ENCODE measurements at regions not wholly inside any gene's neighbourhood (a gene's known extent, or its start where the extent isn't known, plus 50 kb on each side); places are given as distances from the start of the nearest gene placed in this dataset.
A peak's percentile ranks its signal among the peaks of the same experiment; 100 is the strongest.

DNA sequence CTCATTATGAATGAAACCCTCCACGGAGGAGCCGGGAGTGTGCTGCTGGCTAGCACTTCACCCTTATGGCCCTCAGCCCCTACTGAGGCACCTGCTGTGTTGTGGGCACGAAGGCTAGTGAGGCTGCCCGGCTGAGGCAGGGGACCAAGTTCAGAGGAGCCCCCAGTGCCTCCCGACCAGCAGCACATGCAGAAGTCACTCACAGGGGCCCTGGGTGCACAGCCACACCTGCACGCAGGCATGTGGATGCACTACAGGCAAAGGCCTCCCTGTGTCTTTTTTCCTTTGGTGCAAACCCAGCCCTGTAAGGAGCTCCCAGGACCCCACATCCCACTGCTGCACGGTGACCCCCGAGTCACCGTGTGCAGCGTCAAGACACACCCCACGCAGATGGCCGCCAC lies 261.5 kb downstream of the BRD1 start:
- Mint-ChIP-seq H3K4me3 (no peak overlapping the region), H3K27ac (no peak overlapping the region), H3K9me3 (no peaks in the 10 kb centered on the region), H3K27me3 (no peaks in the 10 kb centered on the region), H3K36me3 (ENCODE audit: low read depth) (peaks cover 1% of the 10 kb centered on the region), H3K4me1 (no peaks in the 10 kb centered on the region)
- ChIA-PET POLR2A (no interaction called here), CTCF (no interaction called here)
- no peak for DNase-seq

- Mint-ChIP-seq H3K4me3 (no peak overlapping the region), H3K4me1 (no peaks in the 10 kb centered on the region), H3K27ac (no peak overlapping the region), H3K27me3 (no peaks in the 10 kb centered on the region), H3K36me3 (ENCODE audit: low read depth) (peaks cover 4% of the 10 kb centered on the region), H3K9me3 (no peaks in the 10 kb centered on the region)
- no peak for DNase-seq
- CTCF ChIA-PET = no interaction called here
- POLR2A ChIA-PET = no interaction called here
These were observed 262.2 kb downstream of the BRD1 start for GRCh38 chr22:49565516-49565855.

- ChIA-PET POLR2A (no interaction called here), CTCF (no interaction called here)
- Mint-ChIP-seq H3K36me3 (ENCODE audit: low read depth) (peaks cover 6% of the 10 kb centered on the region), H3K4me3 (no peak overlapping the region), H3K4me1 (no peaks in the 10 kb centered on the region), H3K27ac (no peak overlapping the region), H3K27me3 (no peaks in the 10 kb centered on the region), H3K9me3 (peaks cover 4% of the 10 kb centered on the region)
- DNase-seq = no peak
These were observed 262.8 kb downstream of the BRD1 start for GRCh38 chr22:49564666-49565515.

GRCh38 chr22:49564054-49564453 lies 263.6 kb downstream of the BRD1 start:
- POLR2A ChIA-PET = no interaction called here
- CTCF ChIA-PET = no interaction called here
- Mint-ChIP-seq H3K4me1 (no peaks in the 10 kb centered on the region), H3K9me3 (peaks cover 4% of the 10 kb centered on the region), H3K27ac (peak overlapping the region; percentile 25), H3K4me3 (no peak overlapping the region), H3K27me3 (no peaks in the 10 kb centered on the region), H3K36me3 (ENCODE audit: low read depth) (peaks cover 6% of the 10 kb centered on the region)
- no peak for DNase-seq

GRCh38 chr22:49562685-49563249 lies 264.9 kb downstream of the BRD1 start:
- no peaks in the 10 kb centered on the region for H3K27me3 Mint-ChIP-seq
- no peak overlapping the region for H3K4me3 Mint-ChIP-seq
- H3K27ac Mint-ChIP-seq = no peak overlapping the region
- no peaks in the 10 kb centered on the region for H3K4me1 Mint-ChIP-seq
- peaks cover 4% of the 10 kb centered on the region for H3K9me3 Mint-ChIP-seq
- POLR2A ChIA-PET = no interaction called here
- DNase-seq = no peak
- CTCF ChIA-PET = no interaction called here
- H3K36me3 Mint-ChIP-seq (ENCODE audit: low read depth) = peaks cover 10% of the 10 kb centered on the region

DNA sequence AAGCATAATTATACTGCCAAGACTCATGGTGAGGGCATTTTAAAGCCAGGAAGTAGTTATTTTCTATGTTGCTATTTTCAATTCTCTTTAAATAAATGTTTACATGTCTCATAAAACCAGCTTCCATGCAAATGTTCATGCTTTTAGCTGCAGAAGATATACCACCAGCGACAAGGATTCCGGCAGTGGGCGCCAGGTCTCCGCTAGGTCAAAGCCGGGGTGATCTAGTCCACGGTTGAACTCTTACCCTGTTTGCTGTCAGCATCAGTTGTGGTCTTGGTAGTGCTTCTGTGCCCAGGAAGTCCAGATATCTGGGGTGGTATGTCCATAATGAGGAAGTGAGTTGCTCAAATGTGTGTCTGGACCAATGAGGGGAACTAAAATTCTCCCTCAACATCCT lies 265.7 kb downstream of the BRD1 start:
- CTCF ChIA-PET = no interaction called here
- no peak overlapping the region for H3K4me3 Mint-ChIP-seq
- no peaks in the 10 kb centered on the region for H3K4me1 Mint-ChIP-seq
- DNase-seq = no peak
- no peaks in the 10 kb centered on the region for H3K27me3 Mint-ChIP-seq
- no peak overlapping the region for H3K27ac Mint-ChIP-seq
- H3K36me3 Mint-ChIP-seq (ENCODE audit: low read depth) = peaks cover 10% of the 10 kb centered on the region
- peaks cover 4% of the 10 kb centered on the region for H3K9me3 Mint-ChIP-seq
- POLR2A ChIA-PET = no interaction called here

DNA sequence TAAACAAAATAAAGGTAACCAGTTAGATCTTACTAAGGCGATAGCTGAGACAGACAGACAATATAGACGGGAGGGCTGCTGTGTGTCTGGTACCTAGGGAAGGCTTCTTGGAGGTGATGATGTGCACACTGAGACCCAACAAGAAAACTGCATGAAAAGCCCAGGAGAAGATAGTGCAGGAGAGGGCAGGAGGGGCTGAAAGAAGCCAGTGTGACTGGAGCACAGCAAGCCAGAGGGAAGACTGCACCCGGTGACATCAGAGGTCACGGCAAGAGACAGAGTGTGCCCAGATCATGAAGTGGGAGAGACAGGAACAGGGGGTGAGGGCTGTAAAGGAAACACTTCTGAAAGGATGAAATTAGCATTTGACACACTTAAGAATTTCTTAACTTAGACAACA lies 266.3 kb downstream of the BRD1 start:
- no peak overlapping the region for H3K4me3 Mint-ChIP-seq
- H3K36me3 Mint-ChIP-seq (ENCODE audit: low read depth) = peaks cover 10% of the 10 kb centered on the region
- CTCF ChIA-PET = no interaction called here
- peaks cover 4% of the 10 kb centered on the region for H3K9me3 Mint-ChIP-seq
- no peaks in the 10 kb centered on the region for H3K4me1 Mint-ChIP-seq
- no peak overlapping the region for H3K27ac Mint-ChIP-seq
- H3K27me3 Mint-ChIP-seq = no peaks in the 10 kb centered on the region
- no peak for DNase-seq
- POLR2A ChIA-PET = no interaction called here

- no peak overlapping the region for H3K27ac Mint-ChIP-seq
- no peaks in the 10 kb centered on the region for H3K27me3 Mint-ChIP-seq
- POLR2A ChIA-PET = no interaction called here
These were observed 272.1 kb downstream of the BRD1 start for GRCh38 chr22:49555526-49555925.

DNA sequence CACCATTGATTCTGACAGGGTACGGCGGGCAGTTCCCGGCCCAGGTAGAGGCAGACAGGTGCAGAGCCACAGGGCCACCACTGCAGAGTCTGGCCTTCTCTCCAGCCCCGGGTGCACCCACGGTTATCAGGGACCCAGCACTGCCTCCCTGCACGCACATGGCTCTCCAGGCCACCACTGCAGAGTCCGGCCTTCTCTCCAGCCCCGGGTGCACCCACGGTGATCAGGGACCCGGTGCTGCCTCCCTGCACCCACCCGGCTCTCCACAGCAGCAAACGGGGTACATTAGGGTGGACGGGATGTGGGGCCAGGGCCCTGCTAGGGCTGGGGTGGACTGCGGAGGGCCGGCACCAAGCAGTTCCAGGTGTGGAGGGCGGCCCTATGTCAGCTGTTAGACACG lies 272.9 kb downstream of the BRD1 start:
- Mint-ChIP-seq H3K9me3 (no peaks in the 10 kb centered on the region), H3K27me3 (no peaks in the 10 kb centered on the region), H3K27ac (no peak overlapping the region), H3K36me3 (ENCODE audit: low read depth) (peaks cover 4% of the 10 kb centered on the region), H3K4me3 (no peak overlapping the region), H3K4me1 (no peaks in the 10 kb centered on the region)
- POLR2A ChIA-PET = no interaction called here
- no peak for DNase-seq
- CTCF ChIA-PET = interaction anchor here (0.7 kb wide), 1 partner anchor 178 kb away, joined by 3 read pairs; no protein-coding TSS in a partner anchor

More at GRCh38 chr22:49555526-49555925, 272.1 kb downstream of the BRD1 start:
- DNase-seq = no peak
- CTCF ChIA-PET = interaction anchor here (0.7 to 1.6 kb wide), 2 partner anchors 17 to 177 kb away, joined by 3 read pairs; no protein-coding TSS in a partner anchor
- peaks cover 6% of the 10 kb centered on the region for H3K36me3 Mint-ChIP-seq (ENCODE audit: low read depth)
- no peak overlapping the region for H3K4me3 Mint-ChIP-seq
- H3K9me3 Mint-ChIP-seq = peaks cover 4% of the 10 kb centered on the region
- no peaks in the 10 kb centered on the region for H3K4me1 Mint-ChIP-seq

- DNase-seq = no peak
- H3K27me3 Mint-ChIP-seq = no peaks in the 10 kb centered on the region
- no peak overlapping the region for H3K27ac Mint-ChIP-seq
- H3K4me3 Mint-ChIP-seq = no peak overlapping the region
- H3K4me1 Mint-ChIP-seq = no peaks in the 10 kb centered on the region
- peaks cover 4% of the 10 kb centered on the region for H3K36me3 Mint-ChIP-seq (ENCODE audit: low read depth)
- POLR2A ChIA-PET = no interaction called here
- CTCF ChIA-PET = no interaction called here
- H3K9me3 Mint-ChIP-seq = no peaks in the 10 kb centered on the region
These were observed 273.4 kb downstream of the BRD1 start for GRCh38 chr22:49554296-49554625.

DNA sequence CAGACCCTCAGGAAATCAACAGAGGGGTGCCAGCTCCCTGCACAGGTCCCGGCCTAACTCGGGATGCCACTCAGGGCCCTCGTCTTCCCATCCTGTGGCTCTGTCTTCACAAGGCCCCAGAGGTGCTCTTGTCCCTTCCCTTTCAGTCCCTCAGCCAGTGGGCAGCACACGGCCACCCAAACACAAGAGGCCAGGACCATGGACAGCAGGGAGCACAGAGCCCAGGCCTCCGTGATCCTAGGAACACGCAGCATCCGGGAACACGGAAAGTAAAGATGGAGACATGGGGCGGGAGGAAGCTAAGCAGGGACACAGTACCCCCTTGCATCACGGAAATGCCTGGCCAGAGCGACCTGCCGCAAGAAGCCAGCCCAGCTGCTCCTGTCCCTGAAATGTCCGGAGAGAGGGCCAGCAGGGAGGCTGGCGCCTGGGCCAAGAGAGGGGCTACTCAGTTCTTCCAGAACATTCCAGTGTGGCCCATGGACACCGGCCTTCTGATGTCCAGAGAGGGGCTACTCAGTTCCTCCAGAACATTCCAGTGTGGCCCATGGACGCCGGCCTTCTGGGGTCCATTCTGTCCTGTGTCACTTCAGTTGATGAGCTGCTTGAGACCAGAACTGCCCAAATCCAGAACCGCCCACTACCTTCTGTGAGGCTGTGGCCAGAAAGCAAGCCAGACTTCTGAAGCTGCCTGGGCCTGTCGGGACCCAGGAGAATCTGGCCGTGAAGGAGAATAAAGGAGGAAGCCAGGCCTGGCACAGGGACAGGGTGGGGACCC lies 274.0 kb downstream of the BRD1 start:
- no peaks in the 10 kb centered on the region for H3K9me3 Mint-ChIP-seq
- no peaks in the 10 kb centered on the region for H3K27me3 Mint-ChIP-seq
- POLR2A ChIA-PET = no interaction called here
- H3K27ac Mint-ChIP-seq = no peak overlapping the region
- no peak for DNase-seq
- no peak overlapping the region for H3K4me3 Mint-ChIP-seq
- CTCF ChIA-PET = no interaction called here
- peaks cover 2% of the 10 kb centered on the region for H3K36me3 Mint-ChIP-seq (ENCODE audit: low read depth)
- H3K4me1 Mint-ChIP-seq = no peaks in the 10 kb centered on the region

DNA sequence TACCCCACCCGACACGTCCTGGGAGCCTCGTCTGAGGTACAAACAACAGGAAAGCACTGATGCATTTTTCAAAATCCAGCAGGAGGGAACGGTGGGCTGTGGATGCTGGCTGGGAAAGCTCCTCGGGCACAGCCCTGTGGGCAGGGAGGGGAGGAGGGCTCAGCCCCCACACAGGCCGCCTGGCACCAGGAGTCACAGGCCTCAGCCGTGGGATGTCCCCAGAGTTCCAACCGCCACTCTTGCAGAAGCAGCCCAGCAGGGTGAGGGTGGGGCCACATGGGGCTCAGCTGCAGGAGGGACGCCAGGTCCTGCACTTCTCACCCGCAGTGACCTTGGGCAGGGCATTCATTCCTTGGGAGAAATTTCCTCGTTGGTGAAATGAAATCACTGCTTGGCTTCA lies 274.6 kb downstream of the BRD1 start:
- no peak for DNase-seq

DNA sequence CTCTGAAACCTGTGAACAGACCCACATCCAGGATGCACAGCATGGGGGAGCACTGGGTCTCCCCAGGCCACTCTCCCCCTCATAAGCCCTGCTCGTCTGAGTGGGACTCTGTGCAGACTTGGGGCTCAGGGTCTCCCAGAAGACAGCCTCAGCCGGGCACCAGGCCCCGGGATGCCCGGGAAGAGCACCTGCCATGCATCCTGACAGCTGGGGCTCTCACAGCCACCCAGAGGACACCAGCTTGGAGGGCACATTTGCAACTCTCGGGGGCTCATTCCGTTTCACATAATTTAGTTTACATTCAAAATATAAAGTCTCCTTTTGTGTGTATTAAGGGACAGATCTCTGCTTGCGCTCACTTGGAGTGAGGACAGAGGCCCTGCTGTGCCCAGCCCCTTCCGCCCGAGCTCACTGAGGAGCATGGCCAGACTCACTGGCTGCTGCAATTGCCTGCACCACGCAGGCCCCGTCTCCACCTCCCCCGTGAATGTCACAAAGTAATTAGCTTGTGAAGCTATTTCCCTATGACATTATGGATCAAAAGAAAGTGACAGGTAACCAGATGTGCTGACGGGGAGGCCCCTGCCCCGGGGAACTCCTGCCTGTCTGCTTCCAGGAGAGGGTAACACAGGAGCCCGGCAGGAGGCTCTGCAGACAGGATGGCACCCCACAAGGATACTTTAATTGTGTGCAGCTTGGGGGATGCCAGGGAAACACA lies 275.6 kb downstream of the BRD1 start:
- H3K4me3 Mint-ChIP-seq = no peak overlapping the region
- H3K27me3 Mint-ChIP-seq = no peaks in the 10 kb centered on the region
- ChIA-PET CTCF (interaction anchor here (0.6 kb wide), 1 partner anchor 16 kb away, joined by 3 read pairs; no protein-coding TSS in a partner anchor), POLR2A (no interaction called here)
- DNase-seq = no peak
- H3K4me1 Mint-ChIP-seq = no peaks in the 10 kb centered on the region
- no peak overlapping the region for H3K27ac Mint-ChIP-seq
- no peaks in the 10 kb centered on the region for H3K36me3 Mint-ChIP-seq (ENCODE audit: low read depth)
- no peaks in the 10 kb centered on the region for H3K9me3 Mint-ChIP-seq

More for the DNA sequence above, 274.6 kb downstream of the BRD1 start:
- ChIA-PET POLR2A (no interaction called here), CTCF (no interaction called here)
- no peaks in the 10 kb centered on the region for H3K36me3 Mint-ChIP-seq (ENCODE audit: low read depth)
- no peaks in the 10 kb centered on the region for H3K27me3 Mint-ChIP-seq
- H3K4me3 Mint-ChIP-seq = no peak overlapping the region
- H3K27ac Mint-ChIP-seq = no peak overlapping the region
- no peaks in the 10 kb centered on the region for H3K4me1 Mint-ChIP-seq
- H3K9me3 Mint-ChIP-seq = no peaks in the 10 kb centered on the region

Measured in activated CD4-positive, alpha-beta T cell treated with anti-CD3 and anti-CD28 coated beads, Interleukin-2, amount 10 ng/mL, durations not matched to agents 7 days and 5 days (primary cell).